ENCODE measurements at regions not wholly inside any gene's neighbourhood (a gene's known extent, or its start where the extent isn't known, plus 50 kb on each side); places are given as distances from the start of the nearest gene placed in this dataset.

DNA sequence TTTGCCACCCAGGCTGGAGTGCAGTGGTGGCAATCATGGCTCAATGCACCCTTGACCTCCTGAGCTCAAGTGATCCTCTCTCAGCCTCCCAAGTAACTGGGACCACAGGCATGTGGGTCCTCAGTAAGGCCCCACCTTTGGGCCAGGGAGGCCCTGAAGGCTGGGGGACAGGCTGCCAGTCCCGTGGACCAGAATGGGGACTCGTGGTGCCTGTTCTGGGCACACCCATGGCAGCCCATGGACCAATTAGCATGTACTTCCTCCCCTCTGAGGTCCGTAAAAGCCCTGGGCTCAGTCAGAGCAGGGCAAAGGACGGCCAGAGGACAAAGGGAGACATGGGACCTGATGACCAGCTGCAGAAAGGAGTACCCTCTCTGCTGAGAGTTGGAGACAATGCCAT is 1590.8 kb downstream of the KHDRBS2 start:
- TF ChIP-seq, protein P1, sequence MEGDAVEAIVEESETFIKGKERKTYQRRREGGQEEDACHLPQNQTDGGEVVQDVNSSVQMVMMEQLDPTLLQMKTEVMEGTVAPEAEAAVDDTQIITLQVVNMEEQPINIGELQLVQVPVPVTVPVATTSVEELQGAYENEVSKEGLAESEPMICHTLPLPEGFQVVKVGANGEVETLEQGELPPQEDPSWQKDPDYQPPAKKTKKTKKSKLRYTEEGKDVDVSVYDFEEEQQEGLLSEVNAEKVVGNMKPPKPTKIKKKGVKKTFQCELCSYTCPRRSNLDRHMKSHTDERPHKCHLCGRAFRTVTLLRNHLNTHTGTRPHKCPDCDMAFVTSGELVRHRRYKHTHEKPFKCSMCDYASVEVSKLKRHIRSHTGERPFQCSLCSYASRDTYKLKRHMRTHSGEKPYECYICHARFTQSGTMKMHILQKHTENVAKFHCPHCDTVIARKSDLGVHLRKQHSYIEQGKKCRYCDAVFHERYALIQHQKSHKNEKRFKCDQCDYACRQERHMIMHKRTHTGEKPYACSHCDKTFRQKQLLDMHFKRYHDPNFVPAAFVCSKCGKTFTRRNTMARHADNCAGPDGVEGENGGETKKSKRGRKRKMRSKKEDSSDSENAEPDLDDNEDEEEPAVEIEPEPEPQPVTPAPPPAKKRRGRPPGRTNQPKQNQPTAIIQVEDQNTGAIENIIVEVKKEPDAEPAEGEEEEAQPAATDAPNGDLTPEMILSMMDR (conservative IDR thresholded peaks at IDR 0.05) = no peak
- TF ChIP-seq EZH2 (IDR thresholded peaks at IDR 0.05; ENCODE audit: low read depth) = no peak

All from PC-9 (cell line).